Fibroblast of mammary gland (primary cell): ENCODE measurements at regions not wholly inside any gene's neighbourhood (a gene's known extent, or its start where the extent isn't known, plus 50 kb on each side); places are given as distances from the start of the nearest gene placed in this dataset.

Source experiments
- DNase-seq: peaks from one replicate; pipeline ENCODE4 v3.0.0-alpha.2; 2010; ENCODE audit warnings: low read depth
- H3K4me3 ChIP-seq: 2 replicates; pipeline ENCODE4 v1.5.1; 2011; ENCODE audit warnings: low read depth, mild to moderate bottlenecking, low read length, moderate library complexity; ENCODE audit not compliant: control insufficient read depth
- CTCF ChIP-seq: conservative IDR thresholded peaks from 2 replicates; pipeline ENCODE4 v1.5.1; 2011; ENCODE audit warnings: low read depth, low read length, inconsistent platforms; ENCODE audit not compliant: control insufficient read depth, insufficient read depth

GRCh38 chr19:30690935-30691818, 319.0 kb downstream of the ZNF536 start:
- no peak overlapping the region for H3K4me3 ChIP-seq

GRCh38 chr19:30690525-30690924, 318.3 kb downstream of the ZNF536 start:
- no peak for TF ChIP-seq CTCF
- no peak overlapping the region for H3K4me3 ChIP-seq
- no peak for DNase-seq

More at GRCh38 chr19:30690935-30691818, 319.0 kb downstream of the ZNF536 start:
- no peak for TF ChIP-seq CTCF
- no peak for DNase-seq

GRCh38 chr19:30689474-30689873, 317.3 kb downstream of the ZNF536 start:
- DNase-seq: no peak
- TF ChIP-seq CTCF: no peak
- H3K4me3 ChIP-seq: no peak overlapping the region

- no peak for TF ChIP-seq CTCF
- no peak overlapping the region for H3K4me3 ChIP-seq
These were observed 316.5 kb downstream of the ZNF536 start for GRCh38 chr19:30688696-30689095.

GRCh38 chr19:30686826-30687566, 314.8 kb downstream of the ZNF536 start:
- no peak for DNase-seq
- H3K4me3 ChIP-seq: no peak overlapping the region
- TF ChIP-seq CTCF: no peak

More at GRCh38 chr19:30688696-30689095, 316.5 kb downstream of the ZNF536 start:
- no peak for DNase-seq

- DNase-seq: peak; percentile 24
- H3K4me3 ChIP-seq: no peak overlapping the region
- peak; percentile 25 for TF ChIP-seq CTCF
These were observed 314.1 kb downstream of the ZNF536 start for GRCh38 chr19:30686176-30686820.
